SU-DHL-6 (cell line): ENCODE measurements at regions not wholly inside any gene's neighbourhood (a gene's known extent, or its start where the extent isn't known, plus 50 kb on each side); places are given as distances from the start of the nearest gene placed in this dataset.

Experiments used
- H2AFZ ChIP-seq: fragments of 200-600 bp; sonication (generic); 2 replicates; pipeline ENCODE4 v1.6.1; 2014; ENCODE audit warnings: low read depth, mild to moderate bottlenecking, moderate library complexity, mixed read lengths, antibody characterized with exemption, low read length; ENCODE audit not compliant: severe bottlenecking
- H3F3A ChIP-seq: fragments of 200-600 bp; shearing (Covaris generic); 2 replicates; pipeline ENCODE4 v1.6.0; 2016; ENCODE audit warnings: antibody characterized with exemption, mild to moderate bottlenecking; ENCODE audit not compliant: insufficient read depth
- H3K27ac ChIP-seq: fragments of 200-600 bp; sonication (generic); 2 replicates; pipeline ENCODE4 v1.5.1; 2016; ENCODE audit warnings: low read depth, mild to moderate bottlenecking, low read length, moderate library complexity, mixed read lengths
- H3K27me3 ChIP-seq: fragments of 200-600 bp; sonication (generic), shearing (Covaris generic); 2 replicates; pipeline ENCODE4 v1.6.0; 2014; ENCODE audit warnings: mild to moderate bottlenecking, low read length
- H3K36me3 ChIP-seq: fragments of 200-600 bp; sonication (generic); 2 replicates; pipeline ENCODE4 v1.6.1; 2014; ENCODE audit warnings: mild to moderate bottlenecking, low read length, mixed read lengths
- H3K4me2 ChIP-seq: fragments of 300-600, 200-600 bp; shearing (Covaris generic), sonication (generic); 2 replicates; pipeline ENCODE4 v1.6.0; 2014; ENCODE audit warnings: low read length, low read depth, mild to moderate bottlenecking; ENCODE audit not compliant: poor library complexity, severe bottlenecking
- H3K4me3 ChIP-seq: fragments of 200-600 bp; sonication (generic); 2 replicates; pipeline ENCODE4 v1.5.1; 2014; ENCODE audit warnings: antibody characterized with exemption, low read length, mild to moderate bottlenecking, mixed read lengths; ENCODE audit not compliant: insufficient read depth, poor library complexity, severe bottlenecking
- H3K79me2 ChIP-seq: fragments of 200-600 bp; sonication (generic); 2 replicates; pipeline ENCODE4 v1.6.1; 2014; ENCODE audit warnings: mild to moderate bottlenecking, low read length, moderate library complexity; ENCODE audit not compliant: insufficient read depth
- H3K9ac ChIP-seq: fragments of 200-600 bp; sonication (generic); 2 replicates; pipeline ENCODE4 v1.7.0; 2014; ENCODE audit warnings: mild to moderate bottlenecking, low read length
- H3K9me2 ChIP-seq: fragments of 200-600 bp; sonication (generic); replicated peaks from 2 replicates; pipeline ENCODE4 v1.6.1; 2014; ENCODE audit warnings: low read length; ENCODE audit not compliant: insufficient read depth
- H3K9me3 ChIP-seq: fragments of 200-600 bp; sonication (generic); 2 replicates; pipeline ENCODE4 v1.6.1; 2014; ENCODE audit warnings: low read length, mixed read lengths; ENCODE audit not compliant: insufficient read depth
- H4K20me1 ChIP-seq: fragments of 200-600 bp; sonication (generic); 2 replicates; pipeline ENCODE4 v1.6.1; 2014; ENCODE audit warnings: low read depth, mild to moderate bottlenecking, antibody characterized with exemption, low read length, moderate library complexity, mixed read lengths
- CTCF ChIP-seq: fragments of 200-600 bp; sonication (generic); IDR thresholded peaks from one replicate; pipeline ENCODE4 v1.5.1; 2017; ENCODE audit warnings: antibody characterized with exemption, mild to moderate bottlenecking, low read length, moderate library complexity; ENCODE audit not compliant: insufficient read depth, poor library complexity, severe bottlenecking
- EZH2phosphoT487 ChIP-seq: fragments of 200-600 bp; sonication (generic), shearing (Covaris generic); conservative IDR thresholded peaks from 2 replicates; pipeline ENCODE4 v1.6.1; 2018; ENCODE audit warnings: mild to moderate bottlenecking, antibody characterized with exemption, low read length, moderate library complexity, mixed read lengths

GRCh38 chr9:19988281-19988680 is 199.4 kb upstream of the SLC24A2 start:
- Histone ChIP-seq H3K27ac (no peak overlapping the region), H3K9me2 (no peaks in the 10 kb centered on the region), H4K20me1 (no peaks in the 10 kb centered on the region), H2AFZ (no peak overlapping the region), H3K4me2 (no peak overlapping the region), H3K27me3 (no peaks in the 10 kb centered on the region), H3K9me3 (no peaks in the 10 kb centered on the region), H3K4me3 (no peak overlapping the region), H3K9ac (no peak overlapping the region), H3K79me2 (no peaks in the 10 kb centered on the region), H3K36me3 (no peaks in the 10 kb centered on the region), H3F3A (no peaks in the 10 kb centered on the region)
- TF ChIP-seq EZH2phosphoT487 (no peak), CTCF (no peak)

GRCh38 chr9:19985081-19985480 is 196.2 kb upstream of the SLC24A2 start:
- Histone ChIP-seq H4K20me1 (no peaks in the 10 kb centered on the region), H3K4me3 (no peak overlapping the region), H3K27me3 (0 out of 2 replicates have a peak, but pooled peaks cover 2% of the 10 kb centered on the region), H3K4me2 (no peak overlapping the region), H3K79me2 (no peaks in the 10 kb centered on the region), H2AFZ (no peak overlapping the region), H3K36me3 (no peaks in the 10 kb centered on the region), H3F3A (no peaks in the 10 kb centered on the region), H3K9me2 (no peaks in the 10 kb centered on the region), H3K9me3 (no peaks in the 10 kb centered on the region), H3K27ac (no peak overlapping the region), H3K9ac (no peak overlapping the region)
- no peak for TF ChIP-seq EZH2phosphoT487
- no peak for TF ChIP-seq CTCF

GRCh38 chr9:19976226-19976625 is 187.4 kb upstream of the SLC24A2 start:
- Histone ChIP-seq H3K36me3 (no peaks in the 10 kb centered on the region), H3F3A (no peaks in the 10 kb centered on the region), H3K27me3 (0 out of 2 replicates have a peak, but pooled peaks cover 2% of the 10 kb centered on the region), H2AFZ (no peak overlapping the region), H3K79me2 (no peaks in the 10 kb centered on the region), H3K4me3 (no peak overlapping the region), H3K9me3 (no peaks in the 10 kb centered on the region), H3K9ac (no peak overlapping the region), H4K20me1 (no peaks in the 10 kb centered on the region), H3K9me2 (no peaks in the 10 kb centered on the region), H3K4me2 (no peak overlapping the region), H3K27ac (no peak overlapping the region)
- TF ChIP-seq EZH2phosphoT487 = no peak
- TF ChIP-seq CTCF = no peak

- no peaks in the 10 kb centered on the region for H3K27me3 ChIP-seq
- H3K9ac ChIP-seq = no peak overlapping the region
- no peaks in the 10 kb centered on the region for H3K79me2 ChIP-seq
- no peaks in the 10 kb centered on the region for H4K20me1 ChIP-seq
- H3K27ac ChIP-seq = no peak overlapping the region
- H3K9me3 ChIP-seq = no peaks in the 10 kb centered on the region
- no peak overlapping the region for H2AFZ ChIP-seq
- H3K36me3 ChIP-seq = no peaks in the 10 kb centered on the region
- no peak overlapping the region for H3K4me2 ChIP-seq
- TF ChIP-seq EZH2phosphoT487 (no peak), CTCF (no peak)
- H3K4me3 ChIP-seq = no peak overlapping the region
- H3F3A ChIP-seq = no peaks in the 10 kb centered on the region
- H3K9me2 ChIP-seq = no peaks in the 10 kb centered on the region
Observed at GRCh38 chr9:19975499-19975898, 186.7 kb upstream of the SLC24A2 start.
